GM12875 (cell line): ENCODE measurements at regions not wholly inside any gene's neighbourhood (a gene's known extent, or its start where the extent isn't known, plus 50 kb on each side); places are given as distances from the start of the nearest gene placed in this dataset.

ENCODE experiments used
- H3K4me3 ChIP-seq: one replicate; pipeline ENCODE4 v1.5.1; 2011; ENCODE audit warnings: low read depth, low read length, control low read depth
- CTCF ChIP-seq: IDR thresholded peaks from 2 replicates; pipeline ENCODE4 v1.5.1; 2011; ENCODE audit warnings: low read depth, mild to moderate bottlenecking, control low read depth, inconsistent platforms, low read length, moderate library complexity, borderline replicate concordance; ENCODE audit not compliant: insufficient read depth

DNA sequence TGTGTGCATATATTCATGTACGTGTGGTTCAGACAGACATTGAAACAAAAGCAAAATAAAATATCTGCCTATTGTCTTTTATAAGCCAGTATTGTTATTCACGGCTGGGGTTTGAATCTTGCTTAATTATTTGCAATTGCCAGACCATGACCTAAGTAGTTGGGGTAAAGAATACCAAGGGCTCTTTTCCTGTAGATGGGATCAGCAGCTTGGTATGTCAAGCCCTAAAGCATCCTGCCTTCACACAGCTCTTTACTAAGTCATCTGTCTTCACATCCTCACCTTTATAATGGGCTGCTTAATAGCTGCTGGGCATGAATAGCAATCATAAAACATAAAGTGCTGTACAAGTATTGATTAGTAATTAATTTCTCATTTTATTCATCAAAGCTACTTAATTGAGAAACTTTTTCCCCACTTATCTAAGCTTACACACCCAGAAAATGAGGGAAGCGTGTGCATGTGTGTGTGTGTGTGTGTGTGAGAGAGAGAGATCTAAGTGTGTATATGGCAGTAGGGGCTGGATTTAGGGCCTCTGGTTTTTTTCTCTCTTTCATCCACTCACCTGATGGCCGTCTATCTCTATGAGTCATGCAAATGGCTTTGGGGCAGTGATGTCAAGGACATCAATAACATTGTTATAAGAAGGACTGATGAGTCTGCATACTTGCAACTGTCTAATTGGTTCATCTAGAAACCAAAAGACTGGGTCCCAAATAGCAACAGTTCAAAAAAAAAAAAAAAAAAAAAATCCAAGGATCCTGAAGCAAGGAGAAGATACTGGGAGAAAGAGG, 244.1 kb upstream of the TNP1 start:
- TF ChIP-seq CTCF, result no peak

GRCh38 chr2:217102956-217103355, 243.1 kb upstream of the TNP1 start:
- TF ChIP-seq CTCF, result no peak
- no peak overlapping the region for H3K4me3 ChIP-seq

More for the DNA sequence above, 244.1 kb upstream of the TNP1 start:
- H3K4me3 ChIP-seq, result no peak overlapping the region

- no peak overlapping the region for H3K4me3 ChIP-seq
- no peak for TF ChIP-seq CTCF
These were observed 242.1 kb upstream of the TNP1 start for GRCh38 chr2:217101972-217102371.

GRCh38 chr2:217099561-217099960, 239.7 kb upstream of the TNP1 start:
- TF ChIP-seq CTCF, result no peak
- no peak overlapping the region for H3K4me3 ChIP-seq

- H3K4me3 ChIP-seq, result no peak overlapping the region
These were observed 238.6 kb upstream of the TNP1 start for GRCh38 chr2:217098435-217098834.

GRCh38 chr2:217097346-217097745, 237.5 kb upstream of the TNP1 start:
- H3K4me3 ChIP-seq, result no peak overlapping the region
- TF ChIP-seq CTCF, result no peak

More at GRCh38 chr2:217098435-217098834, 238.6 kb upstream of the TNP1 start:
- TF ChIP-seq CTCF, result no peak

GRCh38 chr2:217096474-217097225, 236.8 kb upstream of the TNP1 start:
- H3K4me3 ChIP-seq, result no peak overlapping the region
- TF ChIP-seq CTCF, result no peak
